Type B pancreatic cell (in vitro differentiated cells): ENCODE measurements at regions not wholly inside any gene's neighbourhood (a gene's known extent, or its start where the extent isn't known, plus 50 kb on each side); places are given as distances from the start of the nearest gene placed in this dataset.

ENCODE experiments used
- DNase-seq: peaks from one replicate; pipeline ENCODE4 v3.0.0; 2021; ENCODE audit warnings: mixed read lengths; ENCODE audit not compliant: unreplicated experiment; ENCODE audit errors: extremely low spot score
- H3K27ac Mint-ChIP-seq: 2 replicates; pipeline ENCODE4 v1.8.0; 2021; ENCODE audit warnings: mild to moderate bottlenecking, mixed read lengths
- H3K27me3 Mint-ChIP-seq: 2 replicates; pipeline ENCODE4 v1.8.0; 2021; ENCODE audit warnings: mixed read lengths
- H3K36me3 Mint-ChIP-seq: 2 replicates; pipeline ENCODE4 v1.8.0; 2021; ENCODE audit warnings: mixed read lengths
- H3K4me1 Mint-ChIP-seq: one replicate; pipeline ENCODE4 v1.8.0; 2021; ENCODE audit warnings: mixed read lengths; ENCODE audit not compliant: unreplicated experiment
- H3K4me3 Mint-ChIP-seq: 2 replicates; pipeline ENCODE4 v1.8.0; 2021; ENCODE audit warnings: mild to moderate bottlenecking, mixed read lengths
- H3K9me3 Mint-ChIP-seq: 2 replicates; pipeline ENCODE4 v1.8.0; 2021; ENCODE audit warnings: mixed read lengths
- CTCF ChIP-seq: fragments of 200-600 bp; sonication (generic); conservative IDR thresholded peaks from 2 replicates; pipeline ENCODE4 v1.5.0; 2021; ENCODE audit warnings: antibody characterized with exemption, mild to moderate bottlenecking

GRCh38 chr11:92387859-92388258, 163.2 kb downstream of the FAT3 start:
- H3K27ac Mint-ChIP-seq = no peak overlapping the region
- no peak for TF ChIP-seq CTCF
- H3K9me3 Mint-ChIP-seq = no peaks in the 10 kb centered on the region
- no peak for DNase-seq
- H3K4me1 Mint-ChIP-seq = peaks cover 40% of the 10 kb centered on the region
- peaks cover 3% of the 10 kb centered on the region for H3K36me3 Mint-ChIP-seq
- no peaks in the 10 kb centered on the region for H3K27me3 Mint-ChIP-seq
- no peak overlapping the region for H3K4me3 Mint-ChIP-seq

GRCh38 chr11:92388380-92388779, 163.8 kb downstream of the FAT3 start:
- H3K27ac Mint-ChIP-seq = no peak overlapping the region
- H3K36me3 Mint-ChIP-seq = no peaks in the 10 kb centered on the region
- H3K27me3 Mint-ChIP-seq = no peaks in the 10 kb centered on the region
- no peaks in the 10 kb centered on the region for H3K9me3 Mint-ChIP-seq
- DNase-seq = no peak
- H3K4me1 Mint-ChIP-seq = peaks cover 38% of the 10 kb centered on the region
- TF ChIP-seq CTCF = peak; percentile 68
- H3K4me3 Mint-ChIP-seq = no peak overlapping the region

GRCh38 chr11:92390783-92391182, 166.2 kb downstream of the FAT3 start:
- TF ChIP-seq CTCF = no peak
- no peaks in the 10 kb centered on the region for H3K36me3 Mint-ChIP-seq
- no peak for DNase-seq
- H3K27me3 Mint-ChIP-seq = no peaks in the 10 kb centered on the region
- H3K4me3 Mint-ChIP-seq = no peak overlapping the region
- H3K27ac Mint-ChIP-seq = no peak overlapping the region
- peaks cover 23% of the 10 kb centered on the region for H3K4me1 Mint-ChIP-seq
- no peaks in the 10 kb centered on the region for H3K9me3 Mint-ChIP-seq

- H3K9me3 Mint-ChIP-seq = no peaks in the 10 kb centered on the region
- H3K36me3 Mint-ChIP-seq = no peaks in the 10 kb centered on the region
- H3K4me3 Mint-ChIP-seq = no peak overlapping the region
- DNase-seq = no peak
- no peaks in the 10 kb centered on the region for H3K27me3 Mint-ChIP-seq
- H3K4me1 Mint-ChIP-seq = peaks cover 26% of the 10 kb centered on the region
- no peak overlapping the region for H3K27ac Mint-ChIP-seq
- no peak for TF ChIP-seq CTCF
These were observed 166.7 kb downstream of the FAT3 start for GRCh38 chr11:92391364-92391763.

GRCh38 chr11:92391808-92392207, 167.2 kb downstream of the FAT3 start:
- Mint-ChIP-seq H3K4me1 (peaks cover 26% of the 10 kb centered on the region), H3K4me3 (no peak overlapping the region), H3K27me3 (no peaks in the 10 kb centered on the region), H3K9me3 (no peaks in the 10 kb centered on the region), H3K36me3 (no peaks in the 10 kb centered on the region), H3K27ac (no peak overlapping the region)
- DNase-seq = no peak
- TF ChIP-seq CTCF = no peak

GRCh38 chr11:92393218-92393617, 168.6 kb downstream of the FAT3 start:
- Mint-ChIP-seq H3K36me3 (peaks cover 5% of the 10 kb centered on the region), H3K4me1 (peaks cover 26% of the 10 kb centered on the region), H3K27ac (no peak overlapping the region), H3K4me3 (no peak overlapping the region), H3K27me3 (no peaks in the 10 kb centered on the region), H3K9me3 (no peaks in the 10 kb centered on the region)
- no peak for TF ChIP-seq CTCF
- no peak for DNase-seq
